ENCODE measurements at regions not wholly inside any gene's neighbourhood (a gene's known extent, or its start where the extent isn't known, plus 50 kb on each side); places are given as distances from the start of the nearest gene placed in this dataset.

GRCh38 chr3:34141841-34142337, 343.5 kb downstream of the PDCD6IP start:
- H3K36me3 ChIP-seq (ENCODE audit: control insufficient read depth, insufficient read depth, low read length), result no peaks in the 10 kb centered on the region
- H3K27me3 ChIP-seq (ENCODE audit: control insufficient read depth, insufficient read depth, low read length), result no peaks in the 10 kb centered on the region
- DNase-seq (ENCODE audit: low read depth), result no peak
- H3K4me3 ChIP-seq (ENCODE audit: low read depth, low read length), result no peak overlapping the region
- no peak for FAIRE-seq
- no peak for TF ChIP-seq CTCF (IDR thresholded peaks at IDR 0.05; ENCODE audit: insufficient read depth, low read length, severe bottlenecking)

DNA sequence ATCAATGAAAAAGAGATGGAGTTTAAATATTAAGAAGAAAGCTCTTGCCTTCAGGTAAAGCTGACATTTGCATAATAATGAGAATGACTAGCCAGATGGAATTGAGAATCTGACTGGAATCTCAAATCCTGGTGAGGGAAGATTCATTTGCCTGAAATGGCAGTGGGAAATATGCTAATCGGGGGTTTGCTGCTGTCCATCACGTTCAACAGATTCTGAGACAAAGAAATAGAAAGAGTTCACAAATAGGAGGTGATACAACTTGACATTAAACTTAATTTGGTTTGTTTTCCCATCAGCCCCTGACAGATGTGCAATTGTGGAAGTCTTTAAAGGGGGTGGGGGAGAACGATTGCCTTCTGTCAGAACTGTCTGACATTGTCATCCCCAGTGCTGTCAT, 347.4 kb downstream of the PDCD6IP start:
- FAIRE-seq (no peak), DNase-seq (ENCODE audit: low read depth) (no peak)
- no peak for TF ChIP-seq CTCF (IDR thresholded peaks at IDR 0.05; ENCODE audit: insufficient read depth, low read length, severe bottlenecking)
- Histone ChIP-seq H3K27me3 (ENCODE audit: control insufficient read depth, insufficient read depth, low read length) (no peaks in the 10 kb centered on the region), H3K36me3 (ENCODE audit: control insufficient read depth, insufficient read depth, low read length) (no peaks in the 10 kb centered on the region), H3K4me3 (ENCODE audit: low read depth, low read length) (no peak overlapping the region)

DNA sequence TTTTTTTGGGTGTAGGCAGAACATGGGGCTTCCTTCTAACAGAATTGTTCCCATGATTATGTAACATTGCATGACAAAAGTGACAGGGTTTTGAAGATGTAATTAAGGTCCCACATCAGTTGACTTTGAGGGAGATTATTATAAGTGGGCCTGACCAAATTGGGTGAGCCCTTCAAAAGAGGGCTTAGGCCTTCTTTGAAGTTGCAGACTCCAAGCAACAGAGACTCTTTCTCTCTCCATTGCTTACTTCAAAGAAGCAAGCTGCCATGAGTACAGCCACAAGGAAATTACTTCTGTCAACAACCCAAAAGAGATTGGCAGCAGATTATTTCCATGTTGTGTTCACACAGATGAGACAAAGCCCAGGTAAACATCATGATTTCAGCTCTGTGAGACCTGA, 348.2 kb downstream of the PDCD6IP start:
- TF ChIP-seq CTCF (IDR thresholded peaks at IDR 0.05; ENCODE audit: insufficient read depth, low read length, severe bottlenecking), result no peak
- H3K36me3 ChIP-seq (ENCODE audit: control insufficient read depth, insufficient read depth, low read length), result no peaks in the 10 kb centered on the region
- no peak overlapping the region for H3K4me3 ChIP-seq (ENCODE audit: low read depth, low read length)
- DNase-seq (ENCODE audit: low read depth), result no peak
- no peak for FAIRE-seq
- no peaks in the 10 kb centered on the region for H3K27me3 ChIP-seq (ENCODE audit: control insufficient read depth, insufficient read depth, low read length)

DNA sequence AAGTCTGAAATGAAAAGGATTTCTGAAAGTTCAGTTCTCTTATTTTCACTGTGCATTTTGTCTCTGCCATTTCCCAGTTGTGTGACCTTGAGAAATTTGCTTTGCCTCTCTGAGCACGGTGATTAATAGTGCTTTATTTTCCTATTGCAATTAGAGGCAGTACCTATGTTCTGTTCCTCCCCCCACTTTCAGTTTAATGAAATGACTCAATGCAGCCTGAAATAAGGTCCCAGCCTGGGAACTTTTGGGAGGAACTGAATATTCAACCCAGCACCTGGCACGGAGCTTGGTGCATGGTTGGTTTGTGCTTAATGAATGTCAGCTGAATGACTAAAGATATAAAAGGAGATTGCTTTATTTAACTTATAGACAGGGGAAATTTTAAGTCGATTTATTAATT, 352.6 kb downstream of the PDCD6IP start:
- Histone ChIP-seq H3K36me3 (ENCODE audit: control insufficient read depth, insufficient read depth, low read length) (no peaks in the 10 kb centered on the region), H3K4me3 (ENCODE audit: low read depth, low read length) (no peak overlapping the region), H3K27me3 (ENCODE audit: control insufficient read depth, insufficient read depth, low read length) (no peaks in the 10 kb centered on the region)
- TF ChIP-seq CTCF (IDR thresholded peaks at IDR 0.05; ENCODE audit: insufficient read depth, low read length, severe bottlenecking), result no peak
- DNase-seq (ENCODE audit: low read depth) (no peak), FAIRE-seq (no peak)

GRCh38 chr3:34152656-34153055, 354.2 kb downstream of the PDCD6IP start:
- TF ChIP-seq CTCF (IDR thresholded peaks at IDR 0.05; ENCODE audit: insufficient read depth, low read length, severe bottlenecking), result no peak
- no peak overlapping the region for H3K4me3 ChIP-seq (ENCODE audit: low read depth, low read length)
- H3K27me3 ChIP-seq (ENCODE audit: control insufficient read depth, insufficient read depth, low read length), result no peaks in the 10 kb centered on the region
- no peaks in the 10 kb centered on the region for H3K36me3 ChIP-seq (ENCODE audit: control insufficient read depth, insufficient read depth, low read length)
- DNase-seq (ENCODE audit: low read depth) (no peak), FAIRE-seq (no peak)

- TF ChIP-seq CTCF (IDR thresholded peaks at IDR 0.05; ENCODE audit: insufficient read depth, low read length, severe bottlenecking), result no peak
Measured at GRCh38 chr3:34155108-34155507, 356.7 kb downstream of the PDCD6IP start.

More at GRCh38 chr3:34155108-34155507, 356.7 kb downstream of the PDCD6IP start:
- H3K36me3 ChIP-seq (ENCODE audit: control insufficient read depth, insufficient read depth, low read length), result no peaks in the 10 kb centered on the region
- no peak for DNase-seq (ENCODE audit: low read depth)
- H3K4me3 ChIP-seq (ENCODE audit: low read depth, low read length), result no peak overlapping the region
- peak; percentile 18 for FAIRE-seq
- H3K27me3 ChIP-seq (ENCODE audit: control insufficient read depth, insufficient read depth, low read length), result no peaks in the 10 kb centered on the region
